Fibroblast of lung (primary cell): ENCODE measurements at regions not wholly inside any gene's neighbourhood (a gene's known extent, or its start where the extent isn't known, plus 50 kb on each side); places are given as distances from the start of the nearest gene placed in this dataset.

Source experiments
- CTCF ChIP-seq, 2 donors: IDR thresholded peaks in 1 of 2; conservative IDR thresholded peaks in 1 of 2; 1 replicate in 1 of 2; 2 replicates in 1 of 2; pipeline ENCODE4 v1.5.1; 2011 to 2012; ENCODE audit warnings: low read length in 2 of 2, control low read depth in 1 of 2, inconsistent platforms in 1 of 2, low read depth in 1 of 2, mild to moderate bottlenecking in 1 of 2
- EZH2 ChIP-seq: IDR thresholded peaks from 2 replicates; pipeline ENCODE4 v1.5.1; 2012; ENCODE audit warnings: low read length, control low read depth, mild to moderate bottlenecking; ENCODE audit errors: missing control alignments

- TF ChIP-seq CTCF (conservative IDR thresholded peaks at IDR 0.05 in 1 of 2, IDR thresholded peaks at IDR 0.05 in 1 of 2; ENCODE audit: low read depth in 1 of 2, low read length in 2 of 2) (no peak), EZH2 (no peak)
Observed at GRCh38 chr5:152942633-152943336, 537.7 kb upstream of the NMUR2 start.
